Activated naive CD4-positive, alpha-beta T cell treated with anti-CD3 and anti-CD28 coated beads, Interleukin-2, amount 50 U/mL, for 16 hours (primary cell): ENCODE measurements at regions not wholly inside any gene's neighbourhood (a gene's known extent, or its start where the extent isn't known, plus 50 kb on each side); places are given as distances from the start of the nearest gene placed in this dataset.

Source experiments
- DNase-seq: peaks from one replicate; pipeline ENCODE4 v3.0.0-alpha.2; 2020

- DNase-seq: no peak
These were observed 199.2 kb upstream of the PMEPA1 start for GRCh38 chr20:57908704-57909630.

DNA sequence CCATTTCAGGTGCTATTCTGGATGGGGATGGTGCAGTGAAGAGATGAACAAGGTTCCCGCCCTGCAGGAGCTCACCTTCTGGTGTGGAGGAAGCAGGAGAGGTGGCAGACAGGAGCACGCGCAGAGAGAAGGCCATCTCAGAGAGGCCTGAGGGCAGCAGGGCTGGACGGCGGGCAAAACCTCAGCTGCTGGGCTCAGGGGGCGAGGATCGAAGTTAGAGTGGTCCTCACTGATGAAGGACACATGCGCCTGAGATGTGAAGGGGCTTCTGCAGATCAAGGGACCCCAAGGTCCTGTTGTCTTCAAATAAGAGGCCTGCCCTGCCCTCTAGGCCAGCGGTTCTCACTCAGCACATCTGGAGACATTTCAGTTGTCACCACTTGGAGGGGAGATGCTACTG is 198.4 kb upstream of the PMEPA1 start:
- DNase-seq: no peak

DNA sequence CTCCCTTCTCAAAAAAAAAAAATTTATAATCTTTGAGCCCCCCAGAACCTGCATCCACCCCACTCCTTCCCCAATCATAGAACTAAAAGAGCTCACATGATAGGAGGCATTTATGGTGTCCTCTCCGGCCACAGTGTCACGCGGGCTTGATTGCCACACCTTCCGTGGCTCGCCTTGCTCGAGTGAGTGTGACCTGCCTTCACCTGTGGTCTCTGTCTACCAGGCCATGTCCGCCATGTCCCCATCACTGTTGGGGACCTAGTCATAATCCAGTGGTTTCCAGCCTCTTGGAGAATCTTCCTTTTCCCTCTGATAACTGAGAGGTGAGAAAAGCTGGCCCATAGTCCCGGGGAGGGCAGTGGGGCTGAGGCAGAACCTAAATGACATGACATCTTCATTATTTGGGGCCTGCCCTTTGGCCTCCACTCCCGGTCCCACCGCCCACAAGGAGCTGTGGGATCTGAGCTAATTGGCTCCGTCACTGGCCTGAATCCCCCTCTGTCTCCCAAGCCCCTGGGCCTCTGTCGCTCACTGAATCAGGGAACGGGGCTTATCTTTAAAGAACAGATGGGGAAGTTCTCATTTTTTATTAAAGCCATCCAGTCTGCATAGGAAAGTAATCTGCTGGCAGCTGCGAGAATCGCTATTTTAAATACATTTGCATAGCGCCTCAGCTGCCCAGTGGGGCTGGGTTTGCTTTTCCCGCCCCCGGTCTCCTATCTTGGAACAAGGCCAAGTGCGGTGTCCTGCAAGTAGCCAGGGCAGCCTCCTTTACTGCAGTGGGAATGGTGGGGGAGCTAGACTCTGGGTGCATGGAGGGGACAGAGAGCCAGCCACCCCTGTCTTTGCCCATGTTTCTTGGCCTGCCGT is 197.6 kb upstream of the PMEPA1 start:
- DNase-seq: no peak

GRCh38 chr20:57905448-57905847 is 195.6 kb upstream of the PMEPA1 start:
- no peak for DNase-seq

- no peak for DNase-seq
These were observed 194.7 kb upstream of the PMEPA1 start for GRCh38 chr20:57904314-57905105.

DNA sequence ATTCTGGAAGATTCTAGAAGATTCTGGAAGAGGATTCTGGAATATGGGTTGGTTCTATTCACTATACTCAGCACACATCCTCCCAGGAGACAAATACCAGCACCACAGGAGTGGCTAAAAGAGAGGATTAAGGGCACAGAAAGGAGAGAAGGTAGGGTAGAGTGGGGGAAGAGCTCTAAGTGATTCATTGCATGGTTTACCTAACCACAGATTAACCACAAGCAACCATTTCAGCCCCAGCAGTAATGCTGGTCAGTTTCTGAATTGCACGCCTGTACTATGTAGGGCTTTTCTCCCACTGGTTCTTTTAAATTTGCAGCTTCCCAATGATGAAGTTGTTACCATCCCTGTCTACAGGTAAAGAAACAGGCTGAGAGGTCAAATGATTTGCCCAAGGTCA is 192.7 kb upstream of the PMEPA1 start:
- DNase-seq: no peak

DNA sequence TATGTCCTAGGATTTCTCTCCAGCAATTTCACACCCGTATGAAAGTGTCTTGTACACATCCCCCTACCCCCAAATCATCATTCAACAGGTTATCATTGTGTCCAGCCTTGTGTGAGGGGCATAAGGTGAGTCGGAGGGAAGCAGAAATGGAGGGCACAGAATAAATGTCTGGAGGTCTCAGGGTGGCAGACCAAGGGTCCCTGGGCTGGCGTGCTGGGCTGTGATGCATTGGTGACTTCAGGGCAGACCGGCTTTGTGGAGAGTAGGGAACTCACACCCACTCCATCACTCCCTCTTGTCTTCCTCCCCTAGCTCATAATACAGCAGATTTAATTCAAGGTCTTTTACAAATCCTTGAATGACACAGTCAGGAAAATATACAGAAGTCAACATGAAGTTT is 191.7 kb upstream of the PMEPA1 start:
- no peak for DNase-seq

- DNase-seq: no peak
These were observed 190.6 kb upstream of the PMEPA1 start for GRCh38 chr20:57900226-57900905.

GRCh38 chr20:57899554-57899953 is 189.7 kb upstream of the PMEPA1 start:
- no peak for DNase-seq

DNA sequence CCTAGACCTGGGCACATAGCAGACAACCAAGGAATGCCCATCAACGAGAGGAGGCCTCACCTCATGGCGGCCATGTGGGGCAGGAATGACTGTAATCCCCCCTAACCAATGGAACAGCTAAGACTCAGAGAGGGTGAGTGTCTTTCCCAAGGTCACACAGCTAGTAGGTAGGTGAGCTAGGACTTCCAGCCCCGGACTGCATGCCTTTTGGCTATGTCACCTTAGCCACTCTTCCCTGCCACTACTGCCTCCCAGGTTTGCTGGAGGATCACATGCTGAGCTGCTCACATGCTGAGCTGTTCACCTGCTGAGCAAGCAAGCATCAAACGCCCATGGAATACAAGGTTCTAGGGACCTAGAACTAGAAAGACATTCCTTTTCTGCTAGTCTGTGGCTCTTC is 188.5 kb upstream of the PMEPA1 start:
- DNase-seq: no peak

GRCh38 chr20:57897891-57898290 is 188.1 kb upstream of the PMEPA1 start:
- DNase-seq: no peak

DNA sequence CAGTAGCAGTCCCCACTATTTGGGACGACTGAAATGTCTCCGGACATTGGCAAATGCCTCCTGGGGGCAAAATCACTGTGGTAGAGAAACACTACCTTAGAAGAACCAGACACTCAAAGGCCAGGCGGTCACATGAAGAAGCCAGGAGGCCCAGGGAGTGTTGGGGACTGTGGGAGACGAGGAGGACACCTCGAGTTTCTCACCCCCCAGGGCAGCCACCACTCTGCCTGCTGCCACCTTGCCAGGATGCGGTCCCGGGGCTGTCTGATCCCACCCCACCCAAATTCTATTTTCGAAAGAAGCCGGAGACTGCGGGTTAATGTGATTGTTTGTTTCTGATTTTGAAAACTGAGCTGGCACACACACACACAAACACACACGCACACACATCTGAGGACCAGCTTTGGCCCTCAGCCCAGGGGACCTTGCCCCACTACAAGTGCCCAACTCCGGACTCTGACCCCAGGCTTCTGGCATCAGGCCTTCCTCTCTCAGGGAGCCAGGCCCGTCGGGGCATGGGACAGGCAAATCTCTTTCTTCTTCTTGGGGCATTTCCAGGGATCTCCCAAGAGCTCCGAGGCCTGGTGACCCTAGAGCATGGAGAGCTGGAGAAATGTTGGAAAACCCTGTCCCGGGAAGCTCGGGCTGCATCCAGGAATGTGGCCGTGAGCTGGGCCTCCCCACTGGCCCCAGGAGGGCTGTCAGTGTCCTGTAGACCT is 187.5 kb upstream of the PMEPA1 start:
- no peak for DNase-seq

GRCh38 chr20:57896563-57896962 is 186.7 kb upstream of the PMEPA1 start:
- no peak for DNase-seq

DNA sequence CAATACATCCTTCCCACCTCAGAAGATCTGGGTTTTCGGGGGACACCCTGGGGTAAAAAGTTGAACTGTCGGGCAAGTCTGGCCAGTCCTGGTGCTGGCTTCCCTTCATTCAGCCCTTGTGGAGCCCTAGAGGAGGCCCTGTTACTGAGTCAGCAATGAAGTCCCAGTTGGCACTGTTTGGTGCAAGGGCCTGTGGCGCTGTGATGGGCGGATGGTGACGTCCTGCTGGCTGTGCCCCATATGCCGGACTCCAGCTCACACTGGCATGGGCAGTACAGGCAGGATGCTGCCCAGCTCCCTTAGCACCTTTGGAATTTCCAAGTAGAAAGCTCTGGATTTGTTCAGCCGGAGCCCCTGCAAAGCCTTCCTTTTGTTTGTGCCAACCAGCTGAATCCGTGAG is 186.2 kb upstream of the PMEPA1 start:
- no peak for DNase-seq

DNA sequence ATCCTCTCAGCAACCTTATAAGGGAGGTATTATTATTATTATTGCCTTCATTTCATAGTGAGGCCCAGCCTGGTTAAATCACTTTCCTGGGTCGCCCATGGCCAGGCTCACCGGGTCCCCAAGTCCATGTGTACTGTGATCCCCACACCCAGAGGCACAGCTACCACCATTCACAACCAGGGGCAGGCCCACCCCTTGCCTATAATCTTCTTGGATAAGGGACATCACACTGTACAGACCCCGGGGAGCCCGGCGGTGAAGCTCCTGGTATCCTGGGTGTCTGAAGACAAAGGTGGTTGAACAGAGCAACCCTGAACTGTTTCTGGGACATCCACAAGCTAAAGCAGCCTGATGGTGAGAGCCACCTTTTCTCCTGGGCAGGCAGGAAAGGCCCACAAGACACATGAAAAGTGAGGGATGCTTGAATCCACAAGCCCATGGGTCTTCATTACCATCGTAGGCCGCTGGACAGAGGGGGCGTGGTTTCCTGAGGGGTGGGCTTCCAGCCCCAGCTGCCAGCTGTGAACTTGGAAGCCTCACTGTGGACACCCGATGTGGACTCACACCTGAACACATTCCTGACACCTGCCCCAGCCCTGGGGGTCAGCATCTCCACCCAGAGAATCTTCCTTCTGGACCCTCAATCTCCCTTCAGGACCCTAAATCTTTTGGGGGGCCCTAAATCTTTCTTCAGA is 185.5 kb upstream of the PMEPA1 start:
- no peak for DNase-seq

GRCh38 chr20:57894522-57894921 is 184.7 kb upstream of the PMEPA1 start:
- no peak for DNase-seq

DNA sequence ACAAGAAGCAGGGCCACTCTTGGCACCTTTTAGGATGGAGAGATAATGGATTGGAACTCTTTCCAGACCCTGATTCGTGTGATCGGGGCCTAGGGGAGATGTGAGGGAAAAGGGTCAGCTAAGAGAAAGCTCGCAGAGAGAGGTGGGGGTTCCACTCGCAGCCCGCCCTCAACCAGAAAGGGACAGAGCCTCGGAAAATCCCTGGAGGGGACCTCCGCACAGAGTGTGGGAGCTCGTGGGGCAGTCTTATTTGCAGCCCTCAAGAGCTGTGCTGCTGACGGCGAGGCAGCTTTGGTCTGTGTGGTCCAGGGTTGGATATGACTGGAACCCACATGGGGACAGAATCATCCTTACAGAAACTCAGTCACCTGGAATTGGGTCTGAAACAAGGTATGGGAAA is 184.3 kb upstream of the PMEPA1 start:
- no peak for DNase-seq

DNA sequence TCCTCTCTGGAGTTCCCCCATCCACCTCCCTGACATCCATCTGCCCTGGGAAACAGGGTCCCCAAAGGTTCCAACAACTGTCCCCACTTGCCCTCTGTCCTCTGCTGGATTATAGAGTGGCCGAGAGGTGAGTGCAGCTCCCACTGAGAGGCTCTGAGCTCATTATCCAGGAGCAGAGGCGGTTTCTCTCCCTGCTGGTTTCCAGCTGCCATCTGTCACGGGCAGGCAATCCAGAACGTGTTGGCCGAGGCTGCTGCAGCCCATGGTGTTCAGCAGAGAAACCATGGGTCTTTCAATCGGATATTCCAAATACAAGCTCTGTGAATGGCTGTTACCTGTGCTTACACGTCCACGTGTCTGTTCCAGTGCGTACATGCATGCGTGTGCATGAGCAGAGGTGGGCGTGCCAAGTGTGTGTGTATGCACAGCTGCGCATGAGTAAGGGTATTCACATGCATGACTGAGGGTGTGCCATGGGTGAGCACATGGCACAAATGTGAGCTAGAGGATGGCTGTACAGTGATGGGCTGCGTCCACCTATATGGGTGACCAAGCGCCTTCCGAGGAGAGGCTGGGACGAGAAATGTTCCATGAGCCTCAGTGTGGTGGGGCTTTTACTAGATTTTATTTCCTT is 183.7 kb upstream of the PMEPA1 start:
- DNase-seq: no peak

GRCh38 chr20:57892471-57892870 is 182.7 kb upstream of the PMEPA1 start:
- DNase-seq: no peak

- DNase-seq: no peak
These were observed 181.2 kb upstream of the PMEPA1 start for GRCh38 chr20:57891014-57891413.
